Natural killer cell (primary cell): ENCODE measurements at regions not wholly inside any gene's neighbourhood (a gene's known extent, or its start where the extent isn't known, plus 50 kb on each side); places are given as distances from the start of the nearest gene placed in this dataset.

ENCODE experiments used
- ATAC-seq, 3 donors: fragments of 150-1000 bp in 2 of 3; fragments of 200-7000 bp in 1 of 3; cut with Tn5 transposase; 1 replicate in 1 of 3; 2 replicates in 2 of 3; pipeline ENCODE4 v1.10.0; 2021; ENCODE audit warnings: mild to moderate bottlenecking in 2 of 3, moderate library complexity in 2 of 3
- DNase-seq, 2 donors: peaks; one replicate each; pipeline versions ENCODE4 v3.0.0 to v3.0.0-alpha.2; 2013 to 2021; ENCODE audit warnings: mixed read lengths in 1 of 2
- H3K27ac ChIP-seq: one replicate; pipeline ENCODE4 v1.5.1; 2013; ENCODE audit warnings: mild to moderate bottlenecking, low read length
- H3K27me3 ChIP-seq: one replicate; pipeline ENCODE4 v1.6.1; 2013; ENCODE audit warnings: low read length; ENCODE audit not compliant: control insufficient read depth, insufficient read depth
- H3K36me3 ChIP-seq: one replicate; pipeline ENCODE4 v1.6.1; 2013; ENCODE audit warnings: low read length; ENCODE audit not compliant: control insufficient read depth, insufficient read depth
- H3K4me1 ChIP-seq: one replicate; pipeline ENCODE4 v1.6.1; 2013; ENCODE audit warnings: low read length; ENCODE audit not compliant: control insufficient read depth, insufficient read depth
- H3K4me3 ChIP-seq: one replicate; pipeline ENCODE4 v1.5.1; 2013; ENCODE audit warnings: low read length
- H3K9me3 ChIP-seq: one replicate; pipeline ENCODE4 v1.6.1; 2013; ENCODE audit warnings: low read length; ENCODE audit not compliant: control insufficient read depth, insufficient read depth
- H3K27ac Mint-ChIP-seq, 2 donors: one replicate each; pipeline ENCODE4 v1.8.0; 2022; ENCODE audit warnings: mild to moderate bottlenecking in 2 of 2, mixed read lengths in 2 of 2, moderate library complexity in 1 of 2
- H3K27me3 Mint-ChIP-seq, 2 donors: one replicate each; pipeline ENCODE4 v1.8.0; 2022; ENCODE audit warnings: low read depth in 2 of 2, mixed read lengths in 2 of 2
- H3K36me3 Mint-ChIP-seq: one replicate; pipeline ENCODE4 v1.8.0; 2022; ENCODE audit warnings: mixed read lengths
- H3K4me1 Mint-ChIP-seq, 2 donors: one replicate each; pipeline ENCODE4 v1.8.0; 2022; ENCODE audit warnings: mixed read lengths in 2 of 2
- H3K4me3 Mint-ChIP-seq: one replicate; pipeline ENCODE4 v1.8.0; 2022; ENCODE audit warnings: mild to moderate bottlenecking, moderate library complexity, mixed read lengths
- H3K9me3 Mint-ChIP-seq, 2 donors: one replicate each; pipeline ENCODE4 v1.8.0; 2022; ENCODE audit warnings: mixed read lengths in 2 of 2
- CTCF ChIP-seq: fragments of 200-600 bp; IDR thresholded peaks from one replicate; pipeline ENCODE4 v1.8.0; 2022; ENCODE audit warnings: antibody characterized with exemption
- WGBS: methylation state at CpG from one replicate; pipeline ENCODE4 v1.1.7; 2013; ENCODE audit warnings: missing lambda C conversion rate; ENCODE audit not compliant: insufficient coverage; 5-methylcytosine and 5-hydroxymethylcytosine counted together
- intact Hi-C: fragments of 100-400 bp; cut with micrococcal nuclease; formaldehyde crosslinking; loops from one replicate; pipeline ENCODE4 v1.14.2; 2022

- Mint-ChIP-seq H3K9me3 (no peaks in the 10 kb centered on the region), H3K4me1 (no peaks in the 10 kb centered on the region), H3K36me3 (no peaks in the 10 kb centered on the region), H3K4me3 (no peak overlapping the region), H3K27ac (no peak overlapping the region), H3K27me3 (no peaks in the 10 kb centered on the region)
- intact Hi-C loops, result no loop called here
- Histone ChIP-seq H3K4me1 (no peaks in the 10 kb centered on the region), H3K27me3 (peaks cover 2% of the 10 kb centered on the region), H3K9me3 (no peaks in the 10 kb centered on the region), H3K27ac (no peak overlapping the region), H3K4me3 (no peak overlapping the region), H3K36me3 (no peaks in the 10 kb centered on the region)
- no peak for DNase-seq
- no peak for ATAC-seq
- no peak for TF ChIP-seq CTCF
- 88% methylated on average over 6 of the region's 7 CpGs for WGBS
Observed at GRCh38 chr4:100805538-100805937, 287.7 kb upstream of the EMCN start.

- H3K27me3 ChIP-seq, result peaks cover 2% of the 10 kb centered on the region
- ATAC-seq (no peak), DNase-seq (no peak)
- Mint-ChIP-seq H3K4me1 (no peaks in the 10 kb centered on the region), H3K27me3 (no peaks in the 10 kb centered on the region), H3K9me3 (no peaks in the 10 kb centered on the region), H3K4me3 (no peak overlapping the region), H3K36me3 (no peaks in the 10 kb centered on the region), H3K27ac (no peak overlapping the region)
- WGBS, result 95% methylated on average over 4 of the region's 6 CpGs
- H3K9me3 ChIP-seq, result no peaks in the 10 kb centered on the region
- no peaks in the 10 kb centered on the region for H3K36me3 ChIP-seq
- no peak overlapping the region for H3K4me3 ChIP-seq
- intact Hi-C loops, result no loop called here
- H3K27ac ChIP-seq, result no peak overlapping the region
- TF ChIP-seq CTCF, result no peak
- H3K4me1 ChIP-seq, result no peaks in the 10 kb centered on the region
Observed at GRCh38 chr4:100804576-100805360, 286.9 kb upstream of the EMCN start.

GRCh38 chr4:100803751-100804150 lies 285.9 kb upstream of the EMCN start:
- no peaks in the 10 kb centered on the region for H3K4me1 ChIP-seq
- 94% methylated on average over 2 of the region's 2 CpGs for WGBS
- intact Hi-C loops, result no loop called here
- Mint-ChIP-seq H3K27ac (no peak overlapping the region), H3K9me3 (no peaks in the 10 kb centered on the region), H3K36me3 (no peaks in the 10 kb centered on the region), H3K27me3 (no peaks in the 10 kb centered on the region), H3K4me3 (no peak overlapping the region), H3K4me1 (no peaks in the 10 kb centered on the region)
- no peaks in the 10 kb centered on the region for H3K36me3 ChIP-seq
- ATAC-seq (no peak), DNase-seq (no peak)
- H3K27me3 ChIP-seq, result peaks cover 2% of the 10 kb centered on the region
- no peak for TF ChIP-seq CTCF
- H3K27ac ChIP-seq, result no peak overlapping the region
- no peaks in the 10 kb centered on the region for H3K9me3 ChIP-seq
- no peak overlapping the region for H3K4me3 ChIP-seq
